Stimulated activated CD4-positive, alpha-beta T cell treated with anti-CD3 and anti-CD28 coated beads, Interleukin-2, amount 100 ng/mL, for 48 hours (primary cell): ENCODE measurements at regions not wholly inside any gene's neighbourhood (a gene's known extent, or its start where the extent isn't known, plus 50 kb on each side); places are given as distances from the start of the nearest gene placed in this dataset.

Experiments
- DNase-seq, 2 donors: peaks; one replicate each; pipeline ENCODE4 v3.0.0-alpha.2; 2020

DNA sequence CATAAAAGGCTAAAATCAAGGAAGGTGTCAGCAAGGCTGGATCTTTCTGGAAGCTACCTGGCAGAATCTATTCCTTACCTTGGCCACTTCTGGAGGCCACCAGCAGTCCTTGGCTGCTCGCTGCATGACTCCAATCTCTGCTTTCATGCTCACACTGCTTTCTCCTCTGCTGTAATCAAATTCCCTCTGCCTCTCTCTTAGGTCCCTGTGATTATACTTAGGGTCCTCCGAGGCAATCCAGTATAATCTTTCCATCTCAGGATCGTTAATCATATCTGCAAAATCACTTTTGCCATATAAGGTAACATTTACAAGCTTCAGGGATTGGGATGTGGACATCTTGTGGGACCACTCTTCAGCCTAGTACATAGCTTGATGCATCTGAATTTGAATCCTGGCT is 110.7 kb upstream of the IVNS1ABP start:
- no peak for DNase-seq

DNA sequence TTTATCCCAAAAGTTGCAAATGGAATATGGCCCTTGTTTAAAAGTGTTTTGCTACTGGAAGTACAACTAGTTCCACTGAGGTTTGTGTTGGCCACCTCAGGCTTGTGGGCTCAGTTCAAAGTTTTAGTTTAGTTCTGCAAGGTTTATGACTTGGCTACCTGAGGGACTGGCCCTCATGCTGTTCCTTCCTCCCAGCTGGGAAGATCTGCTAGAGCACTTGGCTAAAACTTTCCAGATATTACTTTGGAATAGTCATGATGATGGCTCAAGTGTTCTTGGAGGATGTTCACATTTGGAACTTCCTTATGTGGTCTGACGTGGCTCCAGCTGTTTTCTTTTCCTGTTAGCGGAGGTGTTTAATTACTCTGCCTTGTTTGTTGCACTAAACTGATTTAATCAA is 110.2 kb upstream of the IVNS1ABP start:
- no peak for DNase-seq

DNA sequence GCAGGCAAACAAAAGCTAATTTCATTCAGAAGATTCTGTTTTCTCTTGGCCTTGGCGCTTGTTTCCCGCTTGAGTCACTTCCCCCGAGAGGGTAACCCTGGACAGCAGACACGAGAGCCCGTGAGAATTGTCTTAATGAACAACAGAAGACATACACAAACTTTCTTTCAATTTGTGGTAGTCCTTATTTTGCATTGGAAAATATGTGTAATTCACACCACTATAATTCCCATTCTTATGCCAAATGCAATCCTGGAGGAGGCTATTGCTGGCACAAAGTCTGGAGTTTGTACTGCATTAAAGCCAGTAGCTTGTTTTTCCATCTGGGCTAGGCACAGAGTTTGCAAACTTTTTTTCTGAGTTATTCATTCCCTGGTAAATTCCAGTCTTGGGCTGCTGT is 109.8 kb upstream of the IVNS1ABP start:
- no peak for DNase-seq

DNA sequence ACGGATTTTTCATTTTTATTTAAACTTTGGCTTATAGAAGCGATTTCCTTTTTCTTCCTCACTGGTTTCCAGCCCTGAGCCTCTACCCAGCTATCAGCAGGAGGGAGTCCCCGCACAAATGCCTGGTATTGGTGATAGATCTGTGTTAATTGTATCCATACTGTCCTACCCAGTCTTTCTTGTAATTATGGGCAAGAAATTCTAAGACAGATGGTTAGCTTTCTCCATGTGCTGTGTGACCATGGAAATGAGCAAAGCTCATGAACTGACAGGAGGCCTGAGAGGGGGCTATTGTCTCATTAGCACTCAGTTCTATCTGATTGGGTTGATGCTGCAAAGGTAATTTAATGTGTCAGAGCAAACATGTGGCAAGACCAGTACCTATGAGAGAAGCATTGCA is 108.1 kb upstream of the IVNS1ABP start:
- no peak for DNase-seq

DNA sequence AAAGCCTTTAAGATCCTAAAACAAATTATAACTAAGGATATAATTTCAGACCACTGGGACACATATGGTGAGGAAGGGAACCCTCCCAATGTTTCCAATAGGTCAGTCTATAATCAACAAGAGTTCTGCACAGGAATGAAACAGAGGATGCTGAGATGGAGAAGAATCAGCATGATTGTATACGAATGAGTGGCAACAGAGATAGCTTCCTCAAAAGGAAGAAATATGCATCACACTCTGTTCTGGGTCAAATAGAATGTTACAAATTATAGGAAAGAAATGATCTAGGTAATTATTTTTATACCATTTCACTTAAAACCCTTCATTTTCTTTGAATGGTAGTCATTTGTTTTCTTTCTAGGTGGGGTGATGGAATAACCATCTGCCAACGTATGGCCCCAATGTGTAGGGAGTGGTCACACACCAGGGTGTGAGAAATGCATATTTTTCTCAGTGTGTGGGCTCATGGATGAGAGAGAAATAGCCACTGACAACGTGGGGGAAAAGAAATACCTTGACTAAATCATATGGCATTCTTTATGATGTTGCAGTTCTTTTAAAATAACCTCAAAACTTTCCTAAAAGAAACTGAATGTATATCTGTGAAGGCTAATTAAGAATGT is 104.6 kb upstream of the IVNS1ABP start:
- no peak for DNase-seq

DNA sequence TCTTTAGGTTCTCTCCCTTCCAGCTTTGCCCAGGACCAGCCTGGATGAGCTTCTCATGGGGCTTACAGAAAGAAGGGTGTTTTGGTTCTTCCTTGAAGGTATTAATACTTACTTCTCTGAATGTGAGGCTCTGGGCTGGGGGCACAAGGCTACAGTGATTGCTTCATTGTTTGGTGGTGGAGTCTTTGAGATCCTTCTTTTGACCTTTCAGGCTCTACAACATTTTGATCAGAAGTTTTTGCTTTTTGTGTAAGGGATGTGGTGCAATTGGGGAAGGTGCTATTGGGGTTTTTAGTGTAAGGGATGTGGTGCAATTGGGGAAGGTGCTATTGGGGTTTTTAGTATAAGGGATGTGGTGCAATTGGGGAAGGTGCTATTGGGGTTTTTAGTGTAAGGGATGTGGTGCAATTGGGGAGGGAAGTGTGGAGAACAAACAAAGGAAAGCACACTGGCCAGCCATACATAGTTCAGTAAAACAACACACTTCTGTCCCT is 103.6 kb upstream of the IVNS1ABP start:
- DNase-seq = no peak

DNA sequence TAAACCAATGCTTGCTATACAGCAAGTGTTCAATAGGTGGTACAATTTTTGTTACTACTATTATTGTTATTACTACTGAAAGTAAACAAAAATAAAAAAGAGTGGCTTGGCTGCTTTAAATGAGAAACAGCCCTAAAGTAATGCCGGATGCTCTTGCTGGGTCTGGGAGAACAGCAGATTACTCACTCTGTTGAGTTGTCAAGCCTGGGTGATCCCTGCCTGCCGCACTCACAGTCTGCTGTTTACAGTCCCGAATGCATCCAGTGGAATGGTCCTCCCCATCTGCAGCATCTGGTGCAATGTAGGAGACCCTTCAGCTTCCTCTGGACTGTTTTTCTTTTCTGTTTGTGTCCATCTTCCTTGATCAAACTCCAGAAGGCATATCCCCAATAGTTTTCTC is 102.7 kb upstream of the IVNS1ABP start:
- DNase-seq = no peak

DNA sequence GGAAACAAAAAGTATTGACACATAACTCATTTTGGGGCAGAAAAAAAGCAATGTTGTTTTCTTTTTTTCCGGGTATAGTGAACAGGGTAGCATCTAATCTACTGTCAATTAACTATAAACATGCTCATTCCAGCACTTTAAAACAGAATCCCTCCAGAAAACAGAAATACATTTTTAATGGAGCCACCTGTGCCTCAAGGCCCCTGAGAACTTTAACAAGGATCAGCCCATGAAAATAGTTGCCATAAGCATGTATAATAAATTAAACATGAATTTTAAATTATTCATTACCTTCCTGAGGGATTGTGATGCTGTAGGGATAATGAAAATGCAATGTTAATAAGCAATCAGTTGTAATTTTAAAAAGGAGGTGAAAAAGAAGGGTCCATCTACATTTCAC is 101.4 kb upstream of the IVNS1ABP start:
- no peak for DNase-seq

DNA sequence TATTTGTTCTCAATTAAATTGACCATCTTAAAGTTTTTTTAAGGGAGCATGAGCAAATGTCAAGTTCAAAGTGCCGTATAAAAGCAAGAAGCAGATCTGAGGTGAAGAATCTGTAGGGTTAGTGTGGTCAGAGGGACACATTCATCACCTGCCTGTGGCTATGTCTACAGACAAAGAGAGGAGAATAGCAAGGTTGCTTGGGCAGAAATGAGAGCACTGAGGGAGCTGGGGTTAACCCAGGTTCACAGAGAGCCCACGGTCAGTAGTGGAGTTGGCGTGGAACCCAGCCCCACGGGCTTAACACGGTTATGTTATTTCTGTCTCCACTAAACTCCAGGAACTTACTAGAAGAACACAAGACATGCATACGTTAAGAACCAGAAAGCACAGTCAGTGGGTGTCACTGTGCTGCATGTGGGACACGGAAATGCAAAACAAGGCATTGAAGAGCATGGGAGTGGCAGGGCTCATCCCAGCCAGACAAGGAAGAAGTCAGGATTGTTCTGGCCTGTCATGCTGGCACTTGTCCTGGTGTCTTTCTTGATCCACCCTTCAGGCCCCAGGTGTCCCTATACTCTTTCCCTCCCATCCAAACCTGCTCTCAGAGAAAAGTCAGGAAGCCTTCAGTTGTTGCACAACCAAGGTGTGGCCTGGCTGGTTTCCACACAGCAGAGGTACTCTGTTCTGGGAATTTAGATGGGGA is 95.5 kb upstream of the IVNS1ABP start:
- no peak for DNase-seq

DNA sequence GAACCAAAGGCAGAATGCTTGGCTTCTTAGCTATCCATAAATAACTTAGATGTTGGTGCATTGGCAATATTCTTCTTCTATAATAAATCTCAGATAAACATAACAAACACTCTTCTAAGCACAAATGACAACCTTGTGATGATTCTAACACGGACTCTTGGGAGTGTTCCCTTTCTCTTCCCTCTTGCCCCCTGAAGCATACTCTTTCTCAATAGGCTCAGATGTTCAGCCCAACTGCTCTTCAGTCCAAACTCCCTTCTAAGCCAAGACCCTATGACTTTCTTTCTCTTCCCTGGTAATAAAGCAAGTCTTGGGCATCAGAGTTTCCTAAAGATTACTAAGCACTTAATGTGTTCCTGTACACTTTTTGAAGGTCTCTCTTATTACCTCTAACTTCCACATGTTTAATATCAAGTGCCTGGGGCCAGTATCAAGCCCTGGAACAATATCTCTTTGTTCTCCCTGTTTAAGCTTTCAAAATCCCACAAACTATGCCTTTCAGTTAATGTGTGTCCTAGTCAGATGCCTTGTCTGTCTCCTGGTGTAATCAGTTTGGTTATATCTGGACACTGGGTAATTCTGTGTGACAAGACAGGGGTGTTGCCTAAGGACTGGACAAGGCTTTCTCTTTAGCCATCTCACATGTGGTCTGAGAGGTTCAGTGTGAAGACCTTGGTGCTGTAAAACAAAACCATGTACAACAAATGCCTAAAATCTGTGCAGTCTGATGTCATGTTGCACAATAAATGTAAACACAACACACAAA is 92.9 kb upstream of the IVNS1ABP start:
- no peak for DNase-seq

DNA sequence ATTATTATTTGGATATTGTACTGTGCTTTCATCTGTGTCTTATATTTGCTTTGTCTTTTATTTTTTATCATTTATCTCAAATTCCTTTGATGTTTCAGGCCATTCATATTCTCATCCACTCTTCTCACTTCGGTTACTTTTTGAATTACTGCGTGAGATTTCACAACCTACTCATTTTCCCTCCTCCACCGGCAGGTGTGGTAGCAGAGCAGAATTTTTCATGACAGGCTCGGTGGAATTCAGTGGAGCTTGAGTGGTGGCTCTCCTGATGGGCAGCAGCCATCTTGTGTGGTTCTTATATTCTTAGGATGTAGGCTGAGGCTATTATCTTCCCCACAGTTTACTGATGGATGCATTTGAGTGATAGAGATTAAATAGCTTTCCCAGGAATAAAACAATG is 92.3 kb upstream of the IVNS1ABP start:
- DNase-seq = no peak

DNA sequence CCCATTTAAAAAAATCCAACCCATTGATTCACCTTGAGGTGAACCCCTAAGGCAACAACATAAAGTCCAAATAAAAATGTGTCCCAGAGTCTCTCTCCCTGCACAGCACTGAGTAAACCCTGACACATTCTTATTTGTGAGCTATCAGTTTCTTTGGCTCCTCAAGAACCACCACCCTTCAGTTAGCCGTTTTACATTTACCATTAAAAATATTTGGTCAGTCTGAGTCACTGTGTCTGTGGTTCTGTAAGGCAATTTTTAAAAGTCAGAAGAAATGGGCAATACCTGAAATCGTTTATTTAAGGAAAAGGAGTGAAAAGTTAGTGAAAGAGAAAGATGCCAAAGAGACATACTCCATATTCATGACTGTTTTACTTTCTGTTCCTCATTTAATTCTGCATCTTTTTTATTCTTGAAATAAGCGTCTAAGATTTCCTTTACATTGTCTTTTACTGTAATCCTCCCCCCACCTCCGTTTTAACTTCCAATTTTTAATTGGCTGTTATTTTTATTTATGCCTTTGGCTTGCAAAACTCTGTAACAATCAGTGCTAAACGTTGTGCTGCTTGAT is 91.7 kb upstream of the IVNS1ABP start:
- no peak for DNase-seq

DNA sequence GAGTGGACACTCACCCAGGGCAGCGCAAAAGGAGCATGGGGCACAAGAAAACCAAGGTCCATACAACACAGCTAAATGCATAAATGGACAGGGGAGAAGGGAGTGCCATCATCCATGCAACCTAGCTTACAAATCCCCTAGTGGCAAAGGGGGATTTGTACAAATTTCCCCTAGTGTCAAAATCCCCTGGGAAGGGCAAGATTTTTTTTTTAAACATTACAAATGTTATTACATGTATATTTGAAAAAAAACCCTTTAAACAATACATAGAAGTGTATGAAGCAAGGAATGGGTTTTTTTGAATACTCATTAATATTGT is 89.6 kb upstream of the IVNS1ABP start:
- no peak for DNase-seq

DNA sequence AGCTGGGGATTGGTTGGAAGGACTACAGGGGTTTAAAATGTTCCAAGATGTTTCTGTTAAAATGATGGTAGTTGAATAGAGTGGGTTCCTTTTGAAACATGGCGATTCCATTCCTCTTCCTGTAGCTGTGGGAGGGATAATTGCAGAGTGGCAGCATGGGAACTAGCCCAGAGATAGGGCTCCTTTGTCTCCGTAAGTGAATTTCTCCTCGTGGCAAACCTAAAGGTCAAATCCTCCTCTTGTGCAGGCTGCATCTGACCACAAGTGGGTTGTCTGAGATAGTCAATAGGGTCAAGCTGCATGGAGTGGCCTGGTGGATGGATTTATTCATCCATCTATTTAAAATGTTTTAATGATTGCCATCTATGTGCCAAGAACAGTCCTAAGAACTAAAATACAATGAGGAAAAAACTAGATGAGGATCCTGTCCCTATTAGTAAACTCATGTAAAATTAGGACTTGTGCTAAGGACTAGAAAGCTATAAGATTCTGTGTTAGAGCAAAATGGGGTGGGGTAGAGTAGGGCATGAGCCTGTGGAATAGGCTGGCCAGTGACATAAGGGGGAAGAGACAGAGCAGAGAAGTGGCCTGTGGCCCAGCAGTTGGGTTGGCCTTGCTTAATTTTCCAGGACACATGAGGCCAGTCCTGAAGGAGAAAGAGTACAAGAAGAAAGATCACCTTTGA is 89.1 kb upstream of the IVNS1ABP start:
- DNase-seq = no peak

DNA sequence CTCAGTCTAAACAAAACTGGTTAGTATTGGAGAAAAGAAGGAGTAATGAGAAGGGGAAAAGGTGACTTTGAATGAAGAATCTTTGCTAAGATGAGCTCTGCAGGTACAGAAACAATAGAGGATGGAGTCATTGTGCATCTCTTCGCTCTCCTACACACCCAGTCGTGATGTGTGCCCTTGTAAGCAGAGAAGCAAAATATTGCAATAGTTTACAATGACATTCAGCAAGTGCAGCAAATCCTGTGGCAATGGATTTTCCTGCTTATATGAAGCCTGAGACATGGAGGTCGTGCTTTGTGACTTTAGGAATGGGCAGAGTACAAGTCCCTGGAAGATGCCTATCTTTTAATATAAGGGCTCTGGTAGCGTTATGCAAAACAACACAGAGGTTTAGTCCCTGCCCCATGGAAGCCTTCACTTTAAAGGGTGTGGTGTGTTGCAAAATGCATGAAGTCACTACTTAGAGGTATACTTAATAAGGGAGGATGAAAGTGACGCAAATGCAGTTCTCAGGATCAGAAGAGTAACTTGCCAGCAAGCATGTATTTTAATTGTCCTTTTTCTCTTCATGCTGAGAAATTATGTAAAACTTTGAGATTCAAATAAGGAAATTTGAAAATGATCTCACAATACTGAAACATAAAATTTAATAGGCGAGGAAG is 88.0 kb upstream of the IVNS1ABP start:
- DNase-seq = no peak

DNA sequence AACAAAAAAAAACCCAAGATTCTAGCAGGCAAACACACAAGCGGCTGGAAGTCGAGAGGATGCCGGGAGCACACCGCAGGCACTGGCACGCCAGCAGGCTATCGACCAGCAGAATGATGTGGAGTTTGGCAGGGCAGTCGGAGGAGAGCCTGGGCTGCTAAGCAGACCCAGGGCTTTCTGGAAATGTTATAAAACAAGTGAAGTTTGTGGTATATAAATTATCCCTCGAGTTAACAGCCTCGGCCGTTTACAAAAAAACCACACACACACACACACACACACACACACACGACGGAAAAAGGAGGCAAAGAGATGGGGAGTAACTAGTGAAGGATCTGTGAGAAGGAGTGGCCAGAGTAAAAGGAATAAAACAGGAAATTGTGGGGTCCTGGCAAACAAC is 87.2 kb upstream of the IVNS1ABP start:
- no peak for DNase-seq

DNA sequence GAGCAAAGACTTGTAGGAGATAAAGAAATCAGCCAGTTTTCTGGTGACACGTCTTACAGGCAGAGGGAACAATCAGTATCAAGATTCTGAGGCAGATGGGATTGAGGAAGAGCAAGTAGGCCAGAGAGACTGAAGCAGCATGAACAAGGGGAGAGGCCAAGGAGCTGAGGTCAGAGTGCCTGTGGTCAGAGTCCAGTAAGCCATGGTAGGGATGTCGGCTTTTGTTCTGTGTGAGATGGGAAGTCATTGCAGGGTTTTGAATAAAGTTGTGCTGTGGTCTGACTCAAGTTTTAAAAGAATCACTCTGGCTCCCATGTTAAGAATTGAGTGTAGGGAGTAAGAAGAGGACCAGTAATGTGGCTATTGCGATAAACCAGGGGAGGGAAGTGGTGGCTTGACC is 85.9 kb upstream of the IVNS1ABP start:
- DNase-seq = no peak

DNA sequence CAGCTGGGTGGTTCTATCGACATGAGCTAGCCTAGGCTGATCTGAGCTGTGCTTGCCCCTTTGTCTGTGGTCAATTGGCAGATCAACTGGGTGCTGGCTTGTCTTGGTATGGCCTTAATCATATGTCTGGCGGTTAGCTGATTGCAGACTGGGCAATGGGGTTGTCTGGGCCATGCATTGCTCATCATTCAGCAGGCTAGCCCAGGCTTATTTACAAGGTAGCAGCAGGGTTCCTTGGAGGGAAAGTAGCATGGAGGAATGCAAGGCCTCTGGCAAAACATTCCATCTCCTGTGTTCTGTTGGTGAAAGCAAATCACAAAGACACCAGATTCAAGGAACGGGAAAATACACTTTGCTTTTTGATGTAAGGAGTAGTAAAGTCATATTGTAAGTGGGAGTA is 84.0 kb upstream of the IVNS1ABP start:
- no peak for DNase-seq

DNA sequence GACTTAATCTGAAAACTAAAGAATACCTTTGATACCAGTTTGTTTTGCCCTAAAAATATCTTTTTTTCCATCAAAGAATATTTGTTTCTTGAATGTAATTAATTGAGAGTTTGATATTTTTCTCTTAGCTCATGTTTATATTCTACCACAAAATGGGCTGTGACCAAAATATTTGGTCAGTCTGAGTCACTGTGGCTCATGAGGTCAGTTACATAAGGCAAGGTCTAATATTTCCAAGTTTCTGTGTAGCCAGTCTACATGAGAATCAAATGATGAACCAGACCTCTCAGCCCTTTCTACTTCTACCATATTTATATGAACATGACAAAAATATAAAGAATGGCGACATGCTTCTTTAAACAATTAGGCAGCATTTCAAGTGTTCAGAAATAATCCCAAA is 83.0 kb upstream of the IVNS1ABP start:
- DNase-seq = no peak

DNA sequence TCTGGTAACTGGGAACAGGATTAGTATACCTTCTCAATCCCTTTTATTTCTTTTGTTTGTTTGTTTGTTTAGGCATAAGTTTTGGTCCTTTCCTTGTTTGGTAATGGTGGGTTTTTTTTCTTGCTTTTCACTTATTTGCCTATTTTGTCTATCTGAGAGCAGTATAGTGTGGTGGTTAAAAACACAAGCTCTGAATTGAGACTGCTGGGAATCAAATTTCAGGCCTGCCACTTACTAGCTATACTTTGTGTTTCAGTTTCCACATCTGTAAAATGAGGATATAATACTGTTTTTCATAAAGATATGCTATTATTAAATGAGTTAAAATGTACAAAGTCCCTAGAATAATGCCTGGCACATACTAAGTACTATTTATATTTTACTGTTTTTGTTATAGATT is 81.6 kb upstream of the IVNS1ABP start:
- DNase-seq = no peak

DNA sequence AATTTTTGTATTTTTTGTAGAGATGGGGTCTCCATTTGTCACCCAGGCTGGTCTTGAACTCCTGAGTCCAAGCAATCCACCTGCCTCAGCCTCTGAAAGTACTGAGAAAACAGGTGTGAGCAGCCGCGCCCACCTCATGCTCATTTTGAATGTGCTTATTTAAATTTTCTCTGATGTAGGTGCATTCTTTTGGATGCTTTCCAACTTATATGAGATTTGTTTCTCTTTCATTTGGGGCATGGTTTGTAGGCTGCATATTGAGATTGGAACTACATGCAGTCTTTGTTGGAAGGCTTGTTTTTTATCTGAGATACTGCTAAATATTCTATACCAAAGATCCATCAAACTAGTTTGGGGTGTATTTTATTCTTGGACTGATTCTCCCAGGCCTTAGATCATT is 81.0 kb upstream of the IVNS1ABP start:
- DNase-seq = no peak

DNA sequence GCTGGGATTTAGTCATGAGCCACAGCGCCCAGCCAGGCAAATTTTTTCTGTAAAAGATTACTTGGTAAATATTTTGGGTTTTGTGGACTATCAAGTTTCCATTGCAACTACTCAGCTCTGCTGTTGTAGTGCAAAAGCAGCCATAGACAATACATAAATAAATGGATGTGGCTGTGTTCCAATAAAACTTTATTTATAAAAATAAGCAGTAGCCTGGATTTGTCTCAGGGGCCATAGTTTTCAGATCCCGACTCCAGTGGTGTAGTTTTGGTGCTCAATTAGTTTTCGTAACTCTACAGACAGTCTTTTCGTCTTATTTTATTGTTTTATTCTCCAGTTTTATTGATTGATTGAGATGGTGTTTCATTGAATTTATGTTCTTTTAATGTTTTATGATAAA is 80.1 kb upstream of the IVNS1ABP start:
- no peak for DNase-seq

DNA sequence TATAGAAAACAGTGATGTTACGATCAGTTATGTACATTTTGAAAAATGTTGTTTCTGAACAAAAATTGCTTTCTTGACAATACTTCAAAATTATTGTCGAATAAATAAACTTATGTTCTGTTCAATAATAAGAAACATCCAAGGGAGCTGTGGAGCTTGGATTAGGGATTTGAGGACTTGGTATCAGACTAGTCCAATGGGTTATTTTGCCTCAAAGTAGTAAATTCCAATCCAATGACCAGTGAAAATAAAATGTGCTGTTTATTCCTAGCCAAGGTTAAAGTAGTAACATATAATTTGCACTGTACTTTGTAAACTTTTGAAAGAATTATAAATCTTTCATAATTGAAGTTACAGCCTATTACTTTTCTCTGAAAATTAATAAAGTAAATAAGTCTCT is 79.1 kb upstream of the IVNS1ABP start:
- DNase-seq = no peak
